Right lobe of liver (tissue), 4 donors: ENCODE measurements at regions not wholly inside any gene's neighbourhood (a gene's known extent, or its start where the extent isn't known, plus 50 kb on each side); places are given as distances from the start of the nearest gene placed in this dataset.

Experiments used
- POLR2A ChIP-seq: fragments of 450-650 bp; IDR thresholded peaks from one replicate; pipeline ENCODE4 v1.6.1; 2017; ENCODE audit warnings: antibody characterized with exemption, mild to moderate bottlenecking
- TF ChIP-seq, protein P1 (sequence below), 4 donors: fragments of 200-600 bp in 3 of 4; fragments of 450-650 bp in 1 of 4; IDR thresholded peaks; one replicate each; pipeline versions ENCODE4 v1.5.1 to v1.8.0; 2016 to 2022; ENCODE audit warnings: antibody characterized with exemption in 4 of 4, mild to moderate bottlenecking in 2 of 4
- donor health status: DM: no; HTN: no; CAD: no.
- donor health status: DM: no; HTN: no; CAD: no.
- donor health status: DM: no; HTN: yes; CAD: no.

DNA sequence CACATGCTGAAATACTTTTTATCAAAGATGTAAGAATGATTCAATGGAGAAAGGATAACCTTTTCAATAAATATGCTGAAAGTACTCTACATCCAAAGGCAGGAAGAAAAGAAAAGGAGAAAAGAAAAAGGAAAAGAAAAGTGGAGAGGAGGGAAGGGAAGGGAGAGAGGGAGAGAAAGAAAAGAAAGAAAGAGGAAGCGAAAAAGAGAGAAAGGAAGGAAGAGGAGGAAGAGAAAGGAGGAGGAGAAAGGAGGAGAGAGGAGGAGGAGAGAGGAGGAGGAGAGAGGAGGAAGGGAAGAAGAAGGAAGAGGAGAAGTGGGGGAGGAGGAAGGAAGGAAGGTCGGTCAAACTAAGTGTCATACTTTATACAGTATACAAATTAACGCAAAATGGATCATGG is 297.4 kb upstream of the HSF2 start:
- no peak for TF ChIP-seq POLR2A
- TF ChIP-seq, protein P1, sequence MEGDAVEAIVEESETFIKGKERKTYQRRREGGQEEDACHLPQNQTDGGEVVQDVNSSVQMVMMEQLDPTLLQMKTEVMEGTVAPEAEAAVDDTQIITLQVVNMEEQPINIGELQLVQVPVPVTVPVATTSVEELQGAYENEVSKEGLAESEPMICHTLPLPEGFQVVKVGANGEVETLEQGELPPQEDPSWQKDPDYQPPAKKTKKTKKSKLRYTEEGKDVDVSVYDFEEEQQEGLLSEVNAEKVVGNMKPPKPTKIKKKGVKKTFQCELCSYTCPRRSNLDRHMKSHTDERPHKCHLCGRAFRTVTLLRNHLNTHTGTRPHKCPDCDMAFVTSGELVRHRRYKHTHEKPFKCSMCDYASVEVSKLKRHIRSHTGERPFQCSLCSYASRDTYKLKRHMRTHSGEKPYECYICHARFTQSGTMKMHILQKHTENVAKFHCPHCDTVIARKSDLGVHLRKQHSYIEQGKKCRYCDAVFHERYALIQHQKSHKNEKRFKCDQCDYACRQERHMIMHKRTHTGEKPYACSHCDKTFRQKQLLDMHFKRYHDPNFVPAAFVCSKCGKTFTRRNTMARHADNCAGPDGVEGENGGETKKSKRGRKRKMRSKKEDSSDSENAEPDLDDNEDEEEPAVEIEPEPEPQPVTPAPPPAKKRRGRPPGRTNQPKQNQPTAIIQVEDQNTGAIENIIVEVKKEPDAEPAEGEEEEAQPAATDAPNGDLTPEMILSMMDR (IDR thresholded peaks at IDR 0.05): no peak
